ENCODE measurements at regions not wholly inside any gene's neighbourhood (a gene's known extent, or its start where the extent isn't known, plus 50 kb on each side); places are given as distances from the start of the nearest gene placed in this dataset.

- TF ChIP-seq POLR2A (IDR thresholded peaks at IDR 0.05) (no peak), CTCF (IDR thresholded peaks at IDR 0.05) (no peak), EP300 (IDR thresholded peaks at IDR 0.05) (no peak), POLR2AphosphoS5 (IDR thresholded peaks at IDR 0.05) (no peak)
Observed at GRCh38 chr17:79353016-79353415, 257.8 kb downstream of the RBFOX3 start.
